ENCODE measurements at regions not wholly inside any gene's neighbourhood (a gene's known extent, or its start where the extent isn't known, plus 50 kb on each side); places are given as distances from the start of the nearest gene placed in this dataset.

DNA sequence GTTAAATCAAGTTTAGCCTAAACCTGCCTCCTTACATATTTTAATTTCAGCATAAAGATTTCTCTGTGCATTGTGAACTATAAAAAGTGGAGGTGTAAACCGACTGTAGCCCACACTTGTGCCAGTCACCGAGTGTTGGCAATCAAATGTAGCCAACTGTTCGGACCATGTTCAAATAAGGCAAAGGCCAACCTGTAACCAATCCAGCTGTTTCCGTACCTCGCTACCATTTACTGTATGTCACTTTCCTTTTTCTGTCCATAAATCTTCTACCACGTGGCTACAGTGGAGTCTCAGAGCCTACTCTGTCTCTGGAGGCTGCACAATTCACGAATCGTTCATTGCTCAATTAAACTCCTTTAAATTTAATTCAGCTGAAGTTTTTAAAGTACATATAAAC, 156.0 kb downstream of the SLC25A46 start:
- H3K4me3 ChIP-seq (ENCODE audit: low read depth, low read length): no peak overlapping the region
- no peak overlapping the region for H3K27ac ChIP-seq (ENCODE audit: low read depth, low read length)
- peaks cover 21% of the 10 kb centered on the region for H3K4me1 ChIP-seq (ENCODE audit: control insufficient read depth, insufficient read depth, low read length, unreplicated experiment)
- H3K27me3 ChIP-seq (ENCODE audit: insufficient read depth, low read length): no peaks in the 10 kb centered on the region
- H3K36me3 ChIP-seq (ENCODE audit: insufficient read depth, low read length): no peaks in the 10 kb centered on the region
- no peaks in the 10 kb centered on the region for H3K79me2 ChIP-seq (ENCODE audit: control insufficient read depth, insufficient read depth, low read length, unreplicated experiment)
- no peak overlapping the region for H2AFZ ChIP-seq (ENCODE audit: low read length, unreplicated experiment)

DNA sequence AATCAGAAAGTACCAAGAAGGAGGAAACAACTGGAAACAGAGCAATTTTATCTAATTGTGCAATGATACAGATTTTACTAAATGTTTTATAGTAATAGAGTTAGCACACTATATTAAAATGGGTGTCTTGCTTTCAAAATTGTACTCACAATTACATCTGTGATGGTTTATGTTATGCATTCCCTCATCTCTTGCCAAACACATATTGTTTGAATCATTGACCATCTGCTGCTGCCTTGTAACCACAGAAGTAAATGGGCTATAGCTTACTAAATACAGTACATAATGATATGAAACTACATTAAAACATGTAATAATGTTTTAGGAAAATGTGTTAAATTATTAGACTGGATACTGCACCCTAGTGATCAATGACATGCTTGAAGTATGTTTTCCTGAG, 158.1 kb downstream of the SLC25A46 start:
- Histone ChIP-seq H3K79me2 (ENCODE audit: control insufficient read depth, insufficient read depth, low read length, unreplicated experiment) (no peaks in the 10 kb centered on the region), H3K36me3 (ENCODE audit: insufficient read depth, low read length) (no peaks in the 10 kb centered on the region), H3K4me1 (ENCODE audit: control insufficient read depth, insufficient read depth, low read length, unreplicated experiment) (peaks cover 40% of the 10 kb centered on the region), H2AFZ (ENCODE audit: low read length, unreplicated experiment) (no peak overlapping the region), H3K4me3 (ENCODE audit: low read depth, low read length) (no peak overlapping the region), H3K27ac (ENCODE audit: low read depth, low read length) (peak overlapping the region; percentile 23), H3K27me3 (ENCODE audit: insufficient read depth, low read length) (no peaks in the 10 kb centered on the region)

DNA sequence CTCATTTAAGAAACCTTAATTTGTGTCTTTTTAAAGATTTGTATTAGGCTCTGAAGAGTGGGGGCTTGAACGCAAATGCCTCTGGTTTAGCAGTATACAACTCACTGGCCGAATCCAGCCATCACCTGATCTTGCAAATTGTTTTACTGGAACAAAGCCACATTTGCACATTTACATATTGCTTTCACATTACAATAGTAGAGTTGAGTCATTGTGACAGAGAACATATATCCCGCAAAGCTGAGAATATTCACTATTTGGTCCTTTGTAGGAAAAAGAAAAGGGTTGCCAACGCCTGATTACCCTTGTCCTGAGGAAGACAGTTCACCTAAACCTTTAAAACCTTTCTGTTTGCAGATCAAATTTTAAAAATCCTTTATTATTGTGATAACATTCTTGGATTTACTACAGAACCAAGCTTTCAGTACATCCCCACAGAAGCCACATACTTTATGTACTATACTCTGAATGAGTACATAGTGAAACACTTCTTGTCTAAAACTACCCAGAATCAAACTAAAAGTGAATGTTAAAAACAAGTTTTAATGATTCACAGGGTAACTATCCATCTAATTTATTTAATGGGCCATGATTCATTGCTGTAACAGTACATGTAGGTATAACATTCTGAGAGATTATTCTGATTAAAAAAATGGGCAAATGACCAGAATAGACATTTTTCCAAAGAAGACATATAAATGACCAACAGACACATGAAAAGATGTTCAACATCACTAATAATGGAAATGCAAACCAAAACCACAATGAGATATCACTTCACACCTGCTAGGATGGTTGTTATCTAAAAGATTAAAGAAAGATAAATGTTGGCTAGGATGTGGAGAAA, 161.0 kb downstream of the SLC25A46 start:
- no peaks in the 10 kb centered on the region for H3K36me3 ChIP-seq (ENCODE audit: insufficient read depth, low read length)
- peaks cover 49% of the 10 kb centered on the region for H3K4me1 ChIP-seq (ENCODE audit: control insufficient read depth, insufficient read depth, low read length, unreplicated experiment)
- no peak overlapping the region for H2AFZ ChIP-seq (ENCODE audit: low read length, unreplicated experiment)
- H3K27me3 ChIP-seq (ENCODE audit: insufficient read depth, low read length): no peaks in the 10 kb centered on the region
- H3K4me3 ChIP-seq (ENCODE audit: low read depth, low read length): peak overlapping the region; percentile 66
- peak overlapping the region; percentile 98 for H3K27ac ChIP-seq (ENCODE audit: low read depth, low read length)
- H3K79me2 ChIP-seq (ENCODE audit: control insufficient read depth, insufficient read depth, low read length, unreplicated experiment): no peaks in the 10 kb centered on the region

DNA sequence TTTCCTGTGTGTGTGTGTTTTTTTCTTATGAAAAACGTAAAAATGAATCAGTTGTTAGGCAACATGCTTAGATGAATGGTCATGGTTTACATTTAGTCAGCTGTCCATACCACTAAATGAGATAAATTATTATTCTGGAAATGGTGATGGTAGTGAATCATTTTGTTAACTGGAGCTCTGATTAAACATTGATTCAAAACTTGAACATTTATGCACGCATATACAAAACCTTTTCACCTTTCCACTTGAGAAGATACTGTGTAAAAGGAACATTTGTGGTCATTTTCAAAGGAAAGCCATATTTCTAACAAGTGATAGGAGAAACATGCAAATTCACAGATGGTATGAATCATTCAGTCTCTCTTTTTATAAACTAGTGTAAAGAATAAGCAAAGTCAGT, 162.0 kb downstream of the SLC25A46 start:
- no peaks in the 10 kb centered on the region for H3K79me2 ChIP-seq (ENCODE audit: control insufficient read depth, insufficient read depth, low read length, unreplicated experiment)
- H2AFZ ChIP-seq (ENCODE audit: low read length, unreplicated experiment): no peak overlapping the region
- H3K27ac ChIP-seq (ENCODE audit: low read depth, low read length): peak overlapping the region; percentile 98
- H3K4me3 ChIP-seq (ENCODE audit: low read depth, low read length): peak overlapping the region; percentile 66
- no peaks in the 10 kb centered on the region for H3K27me3 ChIP-seq (ENCODE audit: insufficient read depth, low read length)
- peaks cover 49% of the 10 kb centered on the region for H3K4me1 ChIP-seq (ENCODE audit: control insufficient read depth, insufficient read depth, low read length, unreplicated experiment)
- H3K36me3 ChIP-seq (ENCODE audit: insufficient read depth, low read length): no peaks in the 10 kb centered on the region

DNA sequence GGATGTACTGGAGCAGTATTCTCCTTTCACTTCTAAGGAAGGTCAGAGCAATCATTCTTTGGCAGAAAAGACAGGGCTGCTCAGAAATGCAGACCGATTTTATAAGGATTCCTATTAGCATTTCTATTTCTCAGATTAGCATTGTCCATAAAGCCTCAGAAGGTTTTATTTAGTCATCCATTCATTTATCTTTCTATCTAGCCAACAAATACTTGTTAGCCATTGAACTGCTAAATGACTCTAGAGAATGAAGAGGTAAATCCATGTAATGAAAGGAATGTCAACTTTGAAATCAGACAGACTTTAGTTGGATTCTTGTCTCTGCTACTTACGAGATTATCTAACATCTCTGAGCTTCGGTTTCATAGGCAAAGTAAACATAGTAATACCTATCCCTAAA, 165.2 kb downstream of the SLC25A46 start:
- Histone ChIP-seq H3K4me3 (ENCODE audit: low read depth, low read length) (no peak overlapping the region), H2AFZ (ENCODE audit: low read length, unreplicated experiment) (no peak overlapping the region), H3K4me1 (ENCODE audit: control insufficient read depth, insufficient read depth, low read length, unreplicated experiment) (peaks cover 38% of the 10 kb centered on the region), H3K27ac (ENCODE audit: low read depth, low read length) (no peak overlapping the region), H3K27me3 (ENCODE audit: insufficient read depth, low read length) (no peaks in the 10 kb centered on the region), H3K79me2 (ENCODE audit: control insufficient read depth, insufficient read depth, low read length, unreplicated experiment) (no peaks in the 10 kb centered on the region), H3K36me3 (ENCODE audit: insufficient read depth, low read length) (no peaks in the 10 kb centered on the region)

DNA sequence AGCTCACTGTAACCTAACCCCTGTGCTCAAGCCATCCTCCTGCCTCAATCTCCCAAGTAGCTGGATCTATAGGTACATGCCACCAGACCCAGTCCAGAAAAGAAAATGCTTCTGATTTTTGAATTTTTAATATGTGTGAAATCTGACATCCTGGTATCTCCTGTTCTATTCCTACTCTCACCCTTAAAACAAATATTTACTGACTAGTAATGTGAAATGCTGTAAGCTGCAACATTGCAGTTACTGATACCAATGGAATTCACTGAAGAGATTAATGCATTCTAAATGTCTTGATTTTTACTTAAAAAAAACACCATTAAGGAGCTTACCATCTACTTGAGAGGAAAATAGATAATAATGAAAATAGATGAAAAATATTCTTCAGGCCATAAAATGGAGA, 162.7 kb upstream of the TSLP start:
- H2AFZ ChIP-seq (ENCODE audit: low read length, unreplicated experiment): peak overlapping the region; percentile 10
- H3K27ac ChIP-seq (ENCODE audit: low read depth, low read length): no peak overlapping the region
- H3K36me3 ChIP-seq (ENCODE audit: insufficient read depth, low read length): no peaks in the 10 kb centered on the region
- no peak overlapping the region for H3K4me3 ChIP-seq (ENCODE audit: low read depth, low read length)
- peaks cover 23% of the 10 kb centered on the region for H3K4me1 ChIP-seq (ENCODE audit: control insufficient read depth, insufficient read depth, low read length, unreplicated experiment)
- no peaks in the 10 kb centered on the region for H3K27me3 ChIP-seq (ENCODE audit: insufficient read depth, low read length)
- no peaks in the 10 kb centered on the region for H3K79me2 ChIP-seq (ENCODE audit: control insufficient read depth, insufficient read depth, low read length, unreplicated experiment)

DNA sequence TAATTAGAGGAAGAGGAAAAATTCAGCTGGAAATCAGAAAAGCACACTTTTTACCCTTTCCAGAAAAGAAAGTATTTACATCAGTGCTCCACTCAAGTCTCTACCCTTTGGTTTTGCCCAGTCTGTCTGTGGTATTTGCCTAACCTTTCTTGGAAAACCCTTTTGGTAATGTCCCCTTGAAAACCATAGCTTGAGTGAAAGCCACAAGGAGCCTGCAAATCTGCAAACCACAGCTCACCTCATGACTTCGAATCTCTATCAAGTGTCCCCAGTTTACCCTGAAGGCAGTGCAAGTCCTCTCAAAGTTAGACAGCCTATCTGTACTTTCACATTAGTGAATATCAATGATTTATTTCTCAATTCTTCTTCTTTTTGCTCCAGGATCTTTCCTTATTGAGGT, 162.1 kb upstream of the TSLP start:
- peak overlapping the region; percentile 19 for H2AFZ ChIP-seq (ENCODE audit: low read length, unreplicated experiment)
- no peaks in the 10 kb centered on the region for H3K27me3 ChIP-seq (ENCODE audit: insufficient read depth, low read length)
- no peaks in the 10 kb centered on the region for H3K36me3 ChIP-seq (ENCODE audit: insufficient read depth, low read length)
- peaks cover 23% of the 10 kb centered on the region for H3K4me1 ChIP-seq (ENCODE audit: control insufficient read depth, insufficient read depth, low read length, unreplicated experiment)
- no peak overlapping the region for H3K4me3 ChIP-seq (ENCODE audit: low read depth, low read length)
- no peak overlapping the region for H3K27ac ChIP-seq (ENCODE audit: low read depth, low read length)
- no peaks in the 10 kb centered on the region for H3K79me2 ChIP-seq (ENCODE audit: control insufficient read depth, insufficient read depth, low read length, unreplicated experiment)

DNA sequence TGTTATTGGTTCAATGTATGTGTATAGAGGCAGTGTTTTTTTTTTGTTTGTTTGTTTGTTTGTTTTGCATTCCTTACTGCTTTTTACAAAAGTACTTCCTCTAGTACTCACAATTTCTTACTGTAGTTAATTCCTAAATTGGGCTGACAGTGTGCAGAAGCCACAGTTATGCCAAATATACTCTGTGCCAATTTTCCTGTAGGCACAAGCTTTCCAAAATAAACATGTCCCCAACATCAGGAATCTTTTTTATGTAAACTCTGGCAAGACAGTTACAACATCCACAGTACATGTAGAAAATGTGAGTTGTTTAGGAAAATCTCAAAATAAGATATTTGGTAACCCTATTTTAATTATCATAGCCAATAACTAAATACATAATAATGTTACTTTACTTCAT, 161.6 kb upstream of the TSLP start:
- Histone ChIP-seq H3K27me3 (ENCODE audit: insufficient read depth, low read length) (no peaks in the 10 kb centered on the region), H3K4me3 (ENCODE audit: low read depth, low read length) (no peak overlapping the region), H3K79me2 (ENCODE audit: control insufficient read depth, insufficient read depth, low read length, unreplicated experiment) (no peaks in the 10 kb centered on the region), H3K27ac (ENCODE audit: low read depth, low read length) (peak overlapping the region; percentile 11; the same call in 1 of the 2 replicates), H3K4me1 (ENCODE audit: control insufficient read depth, insufficient read depth, low read length, unreplicated experiment) (peaks cover 23% of the 10 kb centered on the region), H2AFZ (ENCODE audit: low read length, unreplicated experiment) (no peak overlapping the region), H3K36me3 (ENCODE audit: insufficient read depth, low read length) (no peaks in the 10 kb centered on the region)

DNA sequence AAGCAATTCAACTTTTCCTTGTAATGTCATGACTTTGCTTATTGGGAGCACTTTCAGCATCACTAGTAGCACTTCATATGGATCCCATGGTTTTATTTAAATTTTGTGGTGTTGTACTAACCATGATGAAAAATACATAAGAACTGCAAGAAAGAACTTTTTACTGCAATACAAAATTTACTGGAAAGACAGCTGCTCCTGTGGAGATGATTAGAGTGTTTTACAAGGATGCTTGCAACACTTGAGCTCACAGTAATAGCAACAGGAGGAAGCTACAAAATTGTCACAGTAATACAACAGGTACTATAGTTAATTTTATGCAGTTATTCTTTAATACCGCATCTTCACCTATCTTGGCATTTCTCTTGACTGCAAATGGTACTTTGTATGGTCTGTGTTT, 158.3 kb upstream of the TSLP start:
- no peaks in the 10 kb centered on the region for H3K36me3 ChIP-seq (ENCODE audit: insufficient read depth, low read length)
- H3K4me1 ChIP-seq (ENCODE audit: control insufficient read depth, insufficient read depth, low read length, unreplicated experiment): peaks cover 49% of the 10 kb centered on the region
- no peaks in the 10 kb centered on the region for H3K79me2 ChIP-seq (ENCODE audit: control insufficient read depth, insufficient read depth, low read length, unreplicated experiment)
- H3K27me3 ChIP-seq (ENCODE audit: insufficient read depth, low read length): no peaks in the 10 kb centered on the region
- H2AFZ ChIP-seq (ENCODE audit: low read length, unreplicated experiment): no peak overlapping the region
- H3K27ac ChIP-seq (ENCODE audit: low read depth, low read length): no peak overlapping the region
- no peak overlapping the region for H3K4me3 ChIP-seq (ENCODE audit: low read depth, low read length)

DNA sequence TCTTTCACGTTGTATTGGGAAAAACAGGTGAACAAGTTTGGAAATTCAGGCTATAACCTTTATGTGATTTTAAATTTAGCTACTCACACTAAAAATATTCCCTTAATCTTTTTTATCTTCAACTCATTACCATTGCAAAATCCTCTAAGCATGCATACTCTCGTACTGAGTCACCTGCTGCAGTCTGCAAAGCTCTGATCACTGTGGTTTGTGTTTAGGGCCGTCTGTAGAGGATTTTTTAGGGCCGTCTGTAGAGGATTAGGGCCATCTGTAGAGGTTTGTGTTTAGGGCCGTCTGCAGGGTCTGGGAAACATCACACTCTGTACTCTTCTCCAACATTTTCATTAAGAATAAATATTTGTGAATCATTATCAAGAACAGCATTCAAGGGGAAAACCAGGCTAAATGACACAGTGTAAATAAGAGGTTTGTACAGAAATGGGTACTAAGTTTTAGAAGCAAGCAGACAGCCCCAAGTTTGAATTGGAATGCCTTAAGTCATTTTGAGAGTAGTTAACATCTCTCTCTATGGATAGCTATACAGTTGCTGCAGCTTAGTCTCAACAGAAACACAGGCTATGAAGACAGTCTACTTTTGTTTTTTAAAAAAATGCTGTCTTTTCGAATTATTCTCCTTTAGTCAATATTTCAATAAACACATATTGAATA, 155.0 kb upstream of the TSLP start:
- Histone ChIP-seq H2AFZ (ENCODE audit: low read length, unreplicated experiment) (no peak overlapping the region), H3K27ac (ENCODE audit: low read depth, low read length) (peak overlapping the region; percentile 60), H3K4me1 (ENCODE audit: control insufficient read depth, insufficient read depth, low read length, unreplicated experiment) (peaks cover 26% of the 10 kb centered on the region), H3K79me2 (ENCODE audit: control insufficient read depth, insufficient read depth, low read length, unreplicated experiment) (no peaks in the 10 kb centered on the region), H3K36me3 (ENCODE audit: insufficient read depth, low read length) (no peaks in the 10 kb centered on the region), H3K4me3 (ENCODE audit: low read depth, low read length) (peak overlapping the region; percentile 17), H3K27me3 (ENCODE audit: insufficient read depth, low read length) (no peaks in the 10 kb centered on the region)
